ENCODE measurements at regions not wholly inside any gene's neighbourhood (a gene's known extent, or its start where the extent isn't known, plus 50 kb on each side); places are given as distances from the start of the nearest gene placed in this dataset.

DNA sequence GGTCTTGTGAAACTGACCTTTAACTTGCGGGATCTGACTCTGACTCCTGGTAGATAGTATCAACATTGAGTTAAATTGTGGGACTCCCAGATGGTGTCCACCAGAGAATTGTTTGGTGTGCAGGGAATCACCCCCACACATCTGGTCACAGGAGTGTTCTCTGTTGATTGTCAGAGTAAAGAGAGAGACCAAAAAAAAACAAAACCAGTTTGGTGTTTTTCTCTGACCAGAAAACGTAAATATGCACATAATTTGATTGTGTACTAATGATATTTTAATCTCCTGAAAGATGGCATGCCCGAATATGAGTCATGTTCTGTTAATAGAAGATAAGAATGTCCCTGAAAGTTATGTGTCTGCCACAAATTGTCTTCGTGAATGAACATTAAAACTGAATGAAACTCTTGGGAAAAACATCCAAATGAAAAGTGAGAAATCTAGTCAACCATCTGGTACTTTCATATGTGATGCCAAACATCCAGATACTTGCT is 118.5 kb upstream of the GPC6 start:
- H3K4me3 Mint-ChIP-seq, result no peak overlapping the region
- H3K27ac Mint-ChIP-seq, result no peak overlapping the region
- ATAC-seq, result no peak
- no peak for DNase-seq (ENCODE audit: low spot score)
- no peaks in the 10 kb centered on the region for H3K36me3 Mint-ChIP-seq
- H3K4me1 Mint-ChIP-seq (ENCODE audit: low read depth in 2 of 2), result no peaks in the 10 kb centered on the region
- no peaks in the 10 kb centered on the region for H3K27me3 Mint-ChIP-seq
- no peaks in the 10 kb centered on the region for H3K9me3 Mint-ChIP-seq

DNA sequence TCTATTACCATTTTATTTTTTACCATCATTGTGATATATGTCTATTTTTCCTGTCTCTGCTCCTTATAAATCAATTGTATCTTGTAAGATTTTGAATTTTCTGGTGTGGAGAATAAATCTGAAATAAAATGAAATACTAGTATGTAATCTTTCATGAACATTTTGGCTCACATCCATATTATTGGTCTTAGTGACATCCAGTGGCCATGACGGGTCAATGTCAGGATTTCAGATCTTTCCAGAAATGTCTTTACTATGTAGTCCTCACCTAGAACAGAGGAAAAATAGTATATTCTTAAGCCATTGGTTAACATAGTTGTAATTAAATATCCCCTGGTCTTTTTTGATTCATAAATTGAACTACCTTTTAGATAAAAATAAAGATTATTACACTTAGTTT is 109.8 kb upstream of the GPC6 start:
- no peak overlapping the region for H3K4me3 Mint-ChIP-seq
- ATAC-seq (no peak), DNase-seq (ENCODE audit: low spot score) (no peak)
- H3K27ac Mint-ChIP-seq, result no peak overlapping the region
- no peaks in the 10 kb centered on the region for H3K27me3 Mint-ChIP-seq
- peaks cover 17% of the 10 kb centered on the region for H3K9me3 Mint-ChIP-seq
- peaks cover 4% of the 10 kb centered on the region for H3K36me3 Mint-ChIP-seq
- no peaks in the 10 kb centered on the region for H3K4me1 Mint-ChIP-seq (ENCODE audit: low read depth in 2 of 2)

DNA sequence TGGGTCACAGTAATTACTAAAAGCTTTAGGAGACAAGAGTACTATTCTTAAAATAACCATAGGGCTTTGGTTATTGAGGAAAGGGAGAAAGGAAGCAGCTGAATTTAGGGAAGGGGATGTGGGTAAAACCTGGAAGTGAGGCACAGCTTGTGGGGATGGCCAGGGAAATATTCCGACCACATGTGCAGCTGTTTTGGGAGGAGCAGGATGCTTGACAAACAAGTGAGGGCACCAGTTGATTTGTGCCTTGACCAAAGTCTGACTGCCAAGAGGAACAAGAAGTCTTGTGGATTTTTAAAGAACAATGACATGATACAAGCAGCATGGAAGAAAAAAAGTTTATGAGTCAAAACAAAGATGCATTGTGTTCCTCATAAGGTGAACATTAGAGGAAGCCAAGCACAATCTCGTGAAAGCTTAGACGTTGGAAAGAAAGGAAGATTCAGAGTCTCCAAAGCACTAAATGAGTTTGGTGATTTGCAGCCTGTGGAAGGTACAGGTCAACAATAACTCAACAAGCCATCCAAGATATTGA is 108.5 kb upstream of the GPC6 start:
- Mint-ChIP-seq H3K4me3 (no peak overlapping the region), H3K27me3 (no peaks in the 10 kb centered on the region), H3K9me3 (peaks cover 17% of the 10 kb centered on the region), H3K27ac (no peak overlapping the region), H3K4me1 (ENCODE audit: low read depth in 2 of 2) (no peaks in the 10 kb centered on the region), H3K36me3 (peaks cover 4% of the 10 kb centered on the region)
- no peak for DNase-seq (ENCODE audit: low spot score)
- ATAC-seq, result no peak

DNA sequence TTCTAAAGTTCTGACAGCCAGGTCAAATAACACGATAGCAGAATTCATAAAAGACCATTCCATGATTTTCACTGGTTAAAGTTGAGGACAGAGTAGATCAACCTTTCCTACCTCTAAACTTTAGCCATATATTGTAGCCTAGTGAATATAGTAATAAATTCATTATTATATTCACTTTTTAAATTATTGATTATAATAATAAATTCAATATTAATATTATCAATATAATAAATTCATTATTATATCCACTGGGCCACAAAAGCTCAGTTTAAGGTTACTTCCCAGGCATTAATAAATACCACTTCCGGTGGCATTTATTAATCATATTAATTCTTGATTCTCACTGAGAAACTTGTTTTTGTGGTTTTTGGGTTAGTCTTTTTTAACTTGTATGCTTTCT is 85.7 kb upstream of the GPC6 start:
- Mint-ChIP-seq H3K27ac (no peak overlapping the region), H3K4me3 (no peak overlapping the region), H3K9me3 (peaks cover 3% of the 10 kb centered on the region), H3K36me3 (no peaks in the 10 kb centered on the region), H3K27me3 (no peaks in the 10 kb centered on the region), H3K4me1 (ENCODE audit: low read depth in 2 of 2) (no peaks in the 10 kb centered on the region)
- ATAC-seq (no peak), DNase-seq (ENCODE audit: low spot score) (no peak)

DNA sequence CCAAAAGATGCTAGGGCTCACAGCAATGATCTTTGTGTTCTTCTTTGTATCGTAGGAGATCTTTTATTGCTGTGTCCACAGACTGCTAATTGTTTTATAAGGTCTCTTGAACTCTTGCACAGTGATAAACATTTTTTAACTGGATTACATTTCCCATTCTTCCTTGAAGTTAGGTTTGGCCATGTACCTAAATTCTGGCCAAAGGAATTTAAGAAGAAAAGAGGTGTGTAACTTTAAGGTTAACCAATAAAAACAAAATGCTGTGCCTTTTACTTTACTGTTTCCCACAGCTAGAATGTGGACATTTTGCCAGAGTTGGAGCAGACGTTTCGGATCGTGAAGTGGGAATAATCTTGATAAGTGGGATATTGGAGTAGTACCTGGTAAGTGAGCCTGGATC is 82.6 kb upstream of the GPC6 start:
- H3K4me3 Mint-ChIP-seq, result no peak overlapping the region
- no peak for ATAC-seq
- H3K36me3 Mint-ChIP-seq, result no peaks in the 10 kb centered on the region
- no peaks in the 10 kb centered on the region for H3K4me1 Mint-ChIP-seq (ENCODE audit: low read depth in 2 of 2)
- no peaks in the 10 kb centered on the region for H3K27me3 Mint-ChIP-seq
- H3K9me3 Mint-ChIP-seq, result peaks cover under 1% of the 10 kb centered on the region
- no peak for DNase-seq (ENCODE audit: low spot score)
- no peak overlapping the region for H3K27ac Mint-ChIP-seq

DNA sequence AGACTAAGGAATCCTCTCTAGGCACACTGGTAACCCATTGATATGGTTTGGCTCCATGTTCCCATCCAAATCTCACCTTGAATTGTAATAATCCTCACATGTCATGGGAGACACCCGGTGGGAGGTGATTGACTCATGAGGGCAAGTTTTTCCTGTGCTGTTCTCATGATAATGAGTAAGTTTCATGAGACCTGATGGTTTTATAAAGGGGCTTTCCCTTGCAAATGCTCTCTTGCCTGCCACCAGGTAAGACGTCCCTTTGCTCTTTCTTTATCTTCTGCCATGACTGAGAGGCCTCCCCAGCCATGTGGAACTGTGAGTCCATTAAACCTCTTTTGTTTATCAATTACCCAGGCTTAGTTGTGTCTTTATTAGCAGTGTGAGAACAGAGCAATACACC is 81.4 kb upstream of the GPC6 start:
- H3K27ac Mint-ChIP-seq, result no peak overlapping the region

DNA sequence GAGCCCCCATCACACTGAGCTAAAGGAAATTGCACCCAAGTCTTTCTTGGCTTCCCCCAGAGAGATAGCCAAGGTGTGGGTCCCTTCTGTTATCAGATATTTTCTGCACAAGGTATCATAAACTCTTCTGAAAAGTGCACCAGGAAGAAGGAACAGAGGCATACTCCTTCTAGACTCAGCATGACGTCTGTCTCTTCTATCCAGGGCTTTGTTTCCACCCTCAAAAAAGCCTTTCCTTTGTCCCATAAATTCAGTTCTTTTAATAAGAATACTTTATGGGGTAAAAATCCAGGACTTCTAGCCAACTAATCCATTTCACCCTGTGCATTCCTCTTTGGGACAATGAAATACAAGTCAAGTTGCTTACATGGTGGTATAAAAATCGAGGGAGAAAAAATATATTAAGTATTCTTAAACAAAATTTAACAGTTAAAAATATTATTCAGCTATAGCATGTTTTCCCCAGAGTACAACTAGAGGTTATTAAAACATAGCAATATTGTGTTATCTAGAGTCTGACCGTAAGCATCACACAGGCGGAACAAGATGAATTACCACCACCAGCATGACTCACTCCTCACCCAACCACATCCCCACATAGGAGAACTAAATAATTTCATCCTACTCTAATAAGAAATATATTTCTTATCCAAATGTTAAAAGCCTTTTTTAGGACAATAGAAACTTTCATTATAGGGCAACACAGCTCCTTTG is 79.9 kb upstream of the GPC6 start:
- no peak for DNase-seq (ENCODE audit: low spot score)
- no peak overlapping the region for H3K27ac Mint-ChIP-seq
- H3K36me3 Mint-ChIP-seq, result no peaks in the 10 kb centered on the region

More for the DNA sequence above, 81.4 kb upstream of the GPC6 start:
- no peak for ATAC-seq
- Mint-ChIP-seq H3K4me1 (ENCODE audit: low read depth in 2 of 2) (no peaks in the 10 kb centered on the region), H3K27me3 (no peaks in the 10 kb centered on the region), H3K9me3 (peaks cover 6% of the 10 kb centered on the region), H3K36me3 (no peaks in the 10 kb centered on the region), H3K4me3 (no peak overlapping the region)
- no peak for DNase-seq (ENCODE audit: low spot score)

DNA sequence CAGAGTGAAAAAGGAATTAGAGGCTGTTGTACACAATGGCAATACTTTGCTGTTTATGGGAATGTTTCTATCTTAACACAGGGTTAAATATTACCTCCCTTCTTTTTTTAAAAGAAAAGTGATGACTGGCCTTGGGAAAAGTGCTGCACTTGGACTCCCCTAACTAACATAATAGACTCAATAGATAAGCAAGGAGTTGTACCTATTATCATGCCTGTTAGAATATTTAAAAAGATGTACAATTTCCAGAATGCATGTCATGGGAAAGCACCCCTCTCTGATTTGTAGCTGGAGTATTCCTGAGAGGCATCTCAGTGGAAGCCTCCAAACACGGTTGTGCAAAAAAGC is 79.3 kb upstream of the GPC6 start:
- no peaks in the 10 kb centered on the region for H3K4me1 Mint-ChIP-seq (ENCODE audit: low read depth in 2 of 2)
- DNase-seq (ENCODE audit: low spot score), result no peak
- H3K9me3 Mint-ChIP-seq, result peaks cover 9% of the 10 kb centered on the region
- no peaks in the 10 kb centered on the region for H3K27me3 Mint-ChIP-seq
- no peak for ATAC-seq
- H3K4me3 Mint-ChIP-seq, result no peak overlapping the region
- H3K27ac Mint-ChIP-seq, result no peak overlapping the region
- H3K36me3 Mint-ChIP-seq, result no peaks in the 10 kb centered on the region

More for the DNA sequence above, 79.9 kb upstream of the GPC6 start:
- ATAC-seq, result no peak
- H3K4me3 Mint-ChIP-seq, result no peak overlapping the region
- H3K27me3 Mint-ChIP-seq, result no peaks in the 10 kb centered on the region
- H3K9me3 Mint-ChIP-seq, result peaks cover 6% of the 10 kb centered on the region
- no peaks in the 10 kb centered on the region for H3K4me1 Mint-ChIP-seq (ENCODE audit: low read depth in 2 of 2)

DNA sequence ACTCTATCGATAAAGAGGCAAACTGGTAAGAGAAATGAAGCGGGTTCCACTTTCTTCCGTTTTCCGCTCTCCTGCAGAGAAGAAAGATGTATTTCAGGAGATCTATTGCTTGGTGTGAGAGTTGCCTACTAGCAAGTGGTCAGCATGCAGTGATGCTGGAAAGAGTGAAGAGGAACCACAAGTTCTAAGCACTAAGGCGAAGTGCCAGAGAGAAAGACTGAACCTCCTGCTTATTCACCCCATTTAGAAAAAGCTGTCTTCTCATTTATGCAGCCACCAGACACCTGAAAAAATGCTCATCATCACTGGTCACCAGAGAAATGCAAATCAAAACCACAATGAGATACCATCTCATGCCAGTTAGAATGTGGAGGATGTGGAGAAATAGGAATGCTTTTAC is 78.7 kb upstream of the GPC6 start:
- Mint-ChIP-seq H3K4me3 (no peak overlapping the region), H3K36me3 (no peaks in the 10 kb centered on the region), H3K4me1 (ENCODE audit: low read depth in 2 of 2) (no peaks in the 10 kb centered on the region), H3K27me3 (no peaks in the 10 kb centered on the region), H3K27ac (no peak overlapping the region), H3K9me3 (peaks cover 14% of the 10 kb centered on the region)
- ATAC-seq, result no peak
- DNase-seq (ENCODE audit: low spot score), result no peak

DNA sequence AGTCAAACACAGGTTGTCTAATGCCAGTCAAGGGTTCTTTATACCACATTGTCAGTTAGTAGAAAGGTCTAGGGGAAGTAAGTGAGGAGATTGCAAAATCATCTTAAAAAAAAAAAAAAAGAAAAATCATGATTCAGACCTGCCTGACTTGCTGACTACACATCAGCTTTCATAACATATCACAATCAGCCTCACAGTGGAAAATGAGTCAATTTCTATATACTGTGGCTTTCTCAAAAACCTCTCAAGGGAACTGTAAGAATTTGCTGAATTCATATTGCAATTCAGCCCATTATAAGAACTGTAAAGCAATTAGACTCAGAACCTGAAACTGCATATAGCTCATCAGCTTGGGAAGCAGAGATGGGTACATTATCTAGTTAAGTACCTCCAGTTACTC is 75.3 kb upstream of the GPC6 start:
- Mint-ChIP-seq H3K4me1 (ENCODE audit: low read depth in 2 of 2) (no peaks in the 10 kb centered on the region), H3K9me3 (peaks cover 20% of the 10 kb centered on the region), H3K27me3 (no peaks in the 10 kb centered on the region), H3K36me3 (no peaks in the 10 kb centered on the region), H3K4me3 (no peak overlapping the region), H3K27ac (no peak overlapping the region)
- DNase-seq (ENCODE audit: low spot score) (no peak), ATAC-seq (peak in 1 of 2 donors; percentile 55)

DNA sequence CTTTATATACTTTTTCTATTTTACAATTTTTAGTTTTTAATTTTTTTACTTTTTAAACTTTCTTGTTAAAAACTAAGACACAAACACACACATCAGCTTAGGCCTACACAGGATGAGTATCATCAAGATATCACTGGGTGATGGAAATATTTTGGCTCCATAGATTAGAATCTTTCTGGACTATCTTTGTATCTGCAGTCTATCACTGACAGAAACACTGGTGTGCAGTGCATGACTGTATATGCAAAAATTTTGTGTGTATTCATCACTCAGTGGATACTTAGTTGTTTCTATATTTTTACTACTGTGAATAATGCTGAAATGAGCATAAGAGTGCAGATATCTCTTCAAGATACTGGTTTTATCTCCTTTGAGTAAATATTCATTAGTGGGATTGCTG is 68.0 kb upstream of the GPC6 start:
- Mint-ChIP-seq H3K4me3 (no peak overlapping the region), H3K9me3 (peaks cover 17% of the 10 kb centered on the region), H3K36me3 (no peaks in the 10 kb centered on the region), H3K27me3 (no peaks in the 10 kb centered on the region), H3K27ac (no peak overlapping the region), H3K4me1 (ENCODE audit: low read depth in 2 of 2) (no peaks in the 10 kb centered on the region)
- no peak for DNase-seq (ENCODE audit: low spot score)
- no peak for ATAC-seq

DNA sequence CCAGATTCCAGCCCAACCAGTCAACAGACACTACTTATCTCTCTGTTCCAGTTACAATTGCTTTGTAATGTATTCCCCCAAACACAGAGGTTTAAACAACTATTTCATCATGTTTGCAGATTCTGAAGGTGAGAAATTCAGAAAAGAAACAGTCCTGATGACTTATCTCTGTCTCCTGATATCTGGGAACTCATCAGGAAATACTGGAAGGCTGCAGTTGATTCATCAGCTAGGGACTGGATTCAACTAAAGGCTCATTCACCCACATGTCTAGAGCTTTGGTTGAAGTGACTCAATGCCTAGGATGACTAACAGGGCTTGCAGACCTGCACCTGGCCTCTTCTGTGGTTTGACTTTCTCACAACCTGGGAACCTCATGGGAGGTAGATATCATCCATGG is 56.6 kb upstream of the GPC6 start:
- no peak overlapping the region for H3K27ac Mint-ChIP-seq
- DNase-seq (ENCODE audit: low spot score) (no peak), ATAC-seq (no peak)
- H3K9me3 Mint-ChIP-seq, result peaks cover 15% of the 10 kb centered on the region
- peaks cover 2% of the 10 kb centered on the region for H3K36me3 Mint-ChIP-seq
- no peaks in the 10 kb centered on the region for H3K4me1 Mint-ChIP-seq (ENCODE audit: low read depth in 2 of 2)
- no peak overlapping the region for H3K4me3 Mint-ChIP-seq
- H3K27me3 Mint-ChIP-seq, result no peaks in the 10 kb centered on the region

DNA sequence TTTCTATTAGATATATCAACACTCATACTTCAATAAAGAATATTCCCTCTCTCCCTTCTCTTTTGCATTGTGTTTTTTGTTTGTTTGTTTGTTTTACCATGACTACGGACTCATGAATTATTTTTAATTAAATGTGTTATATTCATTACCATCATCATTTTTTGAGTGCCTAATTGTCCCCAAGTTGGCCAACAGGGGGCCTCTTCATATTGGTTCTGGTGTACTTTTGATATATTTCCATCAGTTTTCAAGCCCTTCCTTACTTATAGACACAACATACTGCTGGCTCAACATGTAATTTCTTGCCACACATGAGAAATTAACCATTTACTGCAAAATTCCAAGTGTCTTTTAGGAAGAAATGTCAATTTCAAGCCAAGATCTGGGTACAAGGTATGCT is 54.5 kb upstream of the GPC6 start:
- Mint-ChIP-seq H3K4me3 (no peak overlapping the region), H3K27me3 (no peaks in the 10 kb centered on the region), H3K27ac (no peak overlapping the region), H3K36me3 (peaks cover 7% of the 10 kb centered on the region), H3K4me1 (ENCODE audit: low read depth in 2 of 2) (no peaks in the 10 kb centered on the region), H3K9me3 (peaks cover 28% of the 10 kb centered on the region)
- ATAC-seq, result no peak
- DNase-seq (ENCODE audit: low spot score), result no peak

DNA sequence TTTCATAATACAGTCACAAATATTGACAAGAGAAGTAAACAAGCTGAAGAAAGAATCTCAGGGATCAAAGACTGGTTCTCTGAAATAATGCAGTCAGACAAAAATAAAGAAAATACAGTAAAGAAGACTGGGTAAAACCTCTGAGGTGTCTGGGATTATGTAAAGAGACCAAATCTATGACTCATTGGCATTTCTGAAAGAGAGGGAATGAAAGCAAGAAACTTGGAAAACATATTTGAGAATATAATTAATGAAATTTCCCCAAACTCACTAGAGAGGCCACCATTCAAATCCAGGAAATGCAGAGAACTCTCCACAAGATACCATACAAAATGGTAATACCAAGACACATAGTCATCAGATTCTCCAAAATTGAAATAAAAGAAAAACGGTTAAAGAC is 53.0 kb upstream of the GPC6 start:
- H3K9me3 Mint-ChIP-seq, result peaks cover 31% of the 10 kb centered on the region
- DNase-seq (ENCODE audit: low spot score) (no peak), ATAC-seq (no peak)
- H3K4me3 Mint-ChIP-seq, result no peak overlapping the region
- peaks cover 7% of the 10 kb centered on the region for H3K36me3 Mint-ChIP-seq
- no peak overlapping the region for H3K27ac Mint-ChIP-seq
- no peaks in the 10 kb centered on the region for H3K4me1 Mint-ChIP-seq (ENCODE audit: low read depth in 2 of 2)
- no peaks in the 10 kb centered on the region for H3K27me3 Mint-ChIP-seq

DNA sequence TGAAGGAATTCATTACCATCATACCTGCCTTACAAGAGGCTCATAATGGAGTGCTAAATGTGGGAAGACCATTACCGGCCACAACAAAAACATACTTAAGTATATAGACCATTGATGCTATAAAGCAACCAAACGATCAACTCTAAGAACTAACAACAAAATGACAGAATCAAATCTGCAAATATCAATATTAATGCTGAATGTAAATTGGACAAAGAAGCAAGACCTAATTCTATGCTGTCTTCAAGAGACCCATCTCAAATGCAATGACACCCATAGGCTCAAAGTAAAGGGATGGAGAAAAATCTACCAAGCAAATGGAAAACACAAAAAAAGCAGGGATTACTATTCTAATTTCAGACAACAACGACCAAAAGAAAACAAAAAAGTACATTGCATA is 52.3 kb upstream of the GPC6 start:
- Mint-ChIP-seq H3K4me1 (ENCODE audit: low read depth in 2 of 2) (no peaks in the 10 kb centered on the region), H3K36me3 (peaks cover 7% of the 10 kb centered on the region), H3K27me3 (no peaks in the 10 kb centered on the region), H3K4me3 (no peak overlapping the region), H3K27ac (no peak overlapping the region), H3K9me3 (peaks cover 31% of the 10 kb centered on the region)
- no peak for DNase-seq (ENCODE audit: low spot score)
- no peak for ATAC-seq

Measured in natural killer cell treated with Interleukin-12 subunit alpha and Interleukin-12 subunit beta and Interleukin-15 and Interleukin-18, amount 100 ng/mL, for 72 hours (primary cell).